NCI-H2029 (cell line): ENCODE measurements at regions not wholly inside any gene's neighbourhood (a gene's known extent, or its start where the extent isn't known, plus 50 kb on each side); places are given as distances from the start of the nearest gene placed in this dataset.
"Not testable (repeated sequence)": the region's sequence is repeated elsewhere in the genome, so short reads cannot be mapped to it uniquely, and the experiment has no call there.

Experiments used
- DNase-seq: peaks from one replicate; lab custom pipeline; 2025; lab: John Stamatoyannopoulos, UW

DNA sequence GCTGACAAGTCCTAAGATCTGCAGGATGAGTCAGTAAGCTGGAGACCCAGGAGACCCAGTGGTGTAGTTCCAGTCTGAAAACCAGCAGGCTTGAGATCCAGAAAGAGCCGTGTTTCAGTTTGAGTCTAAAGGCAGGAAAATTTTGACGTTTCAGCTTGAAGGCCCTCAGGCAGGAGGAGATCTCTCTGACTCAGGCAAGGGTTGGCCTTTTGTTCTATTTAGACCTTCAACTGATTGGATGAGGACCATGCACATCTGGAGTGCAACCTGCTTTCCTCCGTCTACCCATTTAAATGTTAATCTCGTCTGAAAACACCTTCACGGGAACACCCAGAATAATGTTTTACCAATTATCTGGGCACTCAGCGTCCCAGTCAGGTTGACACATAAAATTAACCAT, 69.5 kb downstream of the NPIPA7 start:
- not testable (repeated sequence) for DNase-seq

GRCh38 chr16:16449712-16450237, 70.8 kb downstream of the NPIPA7 start:
- not testable (repeated sequence) for DNase-seq

- DNase-seq, result not testable (repeated sequence)
These were observed 72.9 kb downstream of the NPIPA7 start for GRCh38 chr16:16451721-16452410.

DNA sequence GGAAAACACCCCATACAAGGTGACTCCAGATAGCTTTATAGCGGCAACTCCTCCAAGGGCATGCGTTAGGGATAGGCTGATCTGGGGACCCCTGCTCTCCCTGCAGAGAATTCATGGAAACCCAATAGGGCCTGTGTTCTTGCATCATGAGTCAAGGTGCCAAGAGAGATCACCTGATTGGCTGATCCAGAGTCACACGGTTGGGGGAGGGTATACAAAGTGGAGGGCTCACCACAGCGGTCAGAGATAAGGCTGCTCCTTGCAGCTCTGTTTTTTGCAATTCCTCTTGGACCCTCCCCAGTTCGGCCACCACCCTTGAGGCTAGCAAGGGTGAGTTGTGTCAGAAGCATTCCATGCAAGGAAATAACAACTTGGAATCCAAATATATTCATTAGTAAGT, 79.6 kb downstream of the NPIPA7 start:
- DNase-seq, result not testable (repeated sequence)

DNA sequence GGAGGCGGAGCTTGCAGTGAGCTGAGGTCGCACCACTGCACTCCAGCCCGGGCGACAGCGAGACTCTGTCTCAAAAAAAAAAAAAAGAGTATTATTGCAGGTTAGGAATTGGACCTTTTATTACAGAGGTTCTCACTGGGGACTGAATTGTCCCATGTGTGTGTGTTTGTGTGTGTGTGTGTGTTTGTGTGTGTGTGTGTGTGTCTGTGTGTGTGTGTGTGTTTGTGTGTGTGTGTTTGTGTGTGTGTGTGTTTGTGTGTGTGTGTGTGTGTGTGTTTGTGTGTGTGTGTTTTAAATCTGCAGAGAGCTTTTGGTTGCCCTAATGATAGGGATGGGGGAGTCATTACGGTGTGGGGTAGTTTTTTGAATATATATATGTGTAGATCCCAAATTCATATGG, 84.9 kb downstream of the NPIPA7 start:
- DNase-seq, result not testable (repeated sequence)

- DNase-seq, result not testable (repeated sequence)
These were observed 110.0 kb downstream of the NPIPA7 start for GRCh38 chr16:16488919-16489318.

DNA sequence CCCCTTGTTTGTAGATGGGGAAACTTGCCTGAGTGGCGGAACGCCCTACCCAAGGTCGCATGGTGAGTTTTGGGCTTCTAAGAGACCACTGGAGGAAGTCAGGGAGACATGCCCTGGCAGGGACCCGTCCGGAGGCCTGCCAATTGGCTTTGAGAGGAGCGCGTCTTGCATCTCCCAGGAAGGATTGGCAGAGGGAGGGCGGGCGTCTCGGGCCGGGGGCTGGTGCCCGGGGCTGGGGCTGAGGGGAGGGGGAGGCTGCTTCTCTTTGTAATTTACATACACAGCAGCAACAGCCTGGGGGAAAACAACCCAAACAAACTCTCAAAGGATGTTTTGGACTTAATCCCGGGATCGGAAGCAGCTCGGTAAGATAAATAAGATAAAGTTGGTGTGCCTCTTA, 110.5 kb downstream of the NPIPA7 start:
- not testable (repeated sequence) for DNase-seq

GRCh38 chr16:16494114-16494513, 115.2 kb downstream of the NPIPA7 start:
- not testable (repeated sequence) for DNase-seq

- not testable (repeated sequence) for DNase-seq
These were observed 116.1 kb downstream of the NPIPA7 start for GRCh38 chr16:16494998-16495397.

DNA sequence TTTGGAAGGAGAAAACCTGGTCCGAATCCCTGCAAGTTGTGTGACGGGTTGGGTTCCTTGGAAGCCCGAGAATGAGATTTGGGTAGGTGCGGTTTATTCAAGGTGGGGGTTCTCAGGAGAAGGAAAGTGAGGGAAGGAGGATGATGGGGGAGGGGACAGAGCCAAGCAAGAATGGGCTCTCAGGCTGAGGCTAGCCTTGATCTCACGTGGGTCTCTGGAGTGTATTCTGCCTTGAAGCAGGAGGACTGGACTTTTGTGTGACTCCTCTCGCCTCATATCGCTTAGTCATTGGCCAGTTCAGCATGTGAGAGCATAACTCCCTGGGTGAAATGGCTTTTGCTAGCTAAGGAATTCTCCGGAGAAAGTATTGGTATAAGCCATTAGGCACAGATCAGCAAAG, 120.9 kb downstream of the NPIPA7 start:
- DNase-seq, result not testable (repeated sequence)

DNA sequence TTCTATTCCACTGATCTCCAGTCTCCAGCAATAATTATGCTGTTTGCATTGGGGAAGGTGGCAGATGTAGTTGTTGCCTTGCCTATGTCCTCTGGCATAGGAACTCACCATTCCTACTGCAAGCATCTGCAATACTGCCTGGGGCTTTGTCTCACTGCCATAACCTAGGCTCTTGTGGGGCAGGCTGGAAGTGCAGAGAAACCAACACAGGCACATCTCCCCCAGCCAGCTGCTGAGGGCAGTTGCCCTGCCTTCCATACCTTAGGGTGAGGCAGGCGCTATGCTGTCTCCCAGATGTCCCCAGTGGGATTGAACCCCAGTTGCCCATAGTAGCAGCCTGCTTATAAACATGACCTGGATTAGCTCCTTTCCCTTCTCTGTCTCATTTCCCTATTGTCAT, 128.1 kb downstream of the NPIPA7 start:
- DNase-seq, result not testable (repeated sequence)

DNA sequence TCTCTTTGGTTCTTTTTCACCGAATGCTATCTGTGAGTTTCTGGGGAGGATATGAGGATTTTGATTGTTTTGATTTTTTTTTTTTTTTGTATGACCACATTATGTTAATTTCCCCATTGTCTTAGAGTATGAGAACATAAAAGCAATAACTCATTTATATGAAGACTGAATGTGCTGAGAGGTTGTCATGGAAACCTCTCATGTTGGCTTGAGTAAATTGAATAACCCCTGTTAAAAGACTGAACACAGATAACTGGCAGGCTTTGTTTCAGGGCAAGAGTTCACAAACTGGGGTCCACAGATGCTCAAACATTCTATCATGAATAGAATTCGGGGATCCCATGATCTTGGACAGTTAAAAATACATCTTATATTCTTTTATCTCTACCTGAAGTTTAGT, 129.4 kb downstream of the NPIPA7 start:
- not testable (repeated sequence) for DNase-seq

- DNase-seq, result not testable (repeated sequence)
These were observed 140.5 kb downstream of the NPIPA7 start for GRCh38 chr16:16519395-16519794.

- not testable (repeated sequence) for DNase-seq
These were observed 142.5 kb downstream of the NPIPA7 start for GRCh38 chr16:16521239-16522002.

DNA sequence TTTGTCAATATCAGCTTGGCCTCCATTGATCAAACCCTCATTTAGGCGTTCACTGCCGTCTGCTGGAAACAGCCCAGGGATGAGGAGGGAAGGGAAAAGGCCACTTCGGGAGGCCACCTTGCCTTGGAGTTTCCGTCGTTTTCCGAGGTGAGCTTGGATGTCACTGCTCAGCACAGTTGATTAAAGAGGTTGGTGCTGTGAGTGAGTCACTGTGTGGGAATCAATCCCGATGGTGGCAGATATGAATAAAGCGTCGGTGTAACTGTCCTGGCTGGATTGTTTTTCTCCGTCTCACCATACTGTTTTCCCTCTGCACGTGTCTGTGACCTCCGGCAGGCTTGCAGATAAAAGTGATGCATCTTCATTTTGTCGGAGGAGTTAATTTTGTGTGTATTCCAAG, 148.1 kb downstream of the NPIPA7 start:
- not testable (repeated sequence) for DNase-seq

DNA sequence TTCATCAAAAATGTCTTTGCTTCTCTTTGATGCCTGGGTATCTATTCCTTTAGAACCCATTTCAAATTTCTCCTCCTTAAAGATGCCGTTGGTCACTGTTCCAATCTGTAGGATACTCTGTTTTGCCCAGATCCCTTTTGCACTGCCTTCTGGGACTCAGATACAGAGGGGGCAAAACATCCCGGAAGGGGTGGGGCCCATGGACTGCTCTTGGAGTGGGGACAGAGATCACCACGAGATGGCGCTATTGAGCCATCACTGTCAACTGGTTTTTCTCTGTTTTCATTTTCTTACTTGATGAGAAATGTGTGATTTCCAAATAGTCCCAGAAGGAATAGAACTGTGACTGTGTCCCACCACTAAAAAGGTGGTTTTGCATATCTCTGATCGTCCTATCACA, 151.8 kb downstream of the NPIPA7 start:
- DNase-seq, result not testable (repeated sequence)

- not testable (repeated sequence) for DNase-seq
These were observed 156.6 kb downstream of the NPIPA7 start for GRCh38 chr16:16535565-16535964.

DNA sequence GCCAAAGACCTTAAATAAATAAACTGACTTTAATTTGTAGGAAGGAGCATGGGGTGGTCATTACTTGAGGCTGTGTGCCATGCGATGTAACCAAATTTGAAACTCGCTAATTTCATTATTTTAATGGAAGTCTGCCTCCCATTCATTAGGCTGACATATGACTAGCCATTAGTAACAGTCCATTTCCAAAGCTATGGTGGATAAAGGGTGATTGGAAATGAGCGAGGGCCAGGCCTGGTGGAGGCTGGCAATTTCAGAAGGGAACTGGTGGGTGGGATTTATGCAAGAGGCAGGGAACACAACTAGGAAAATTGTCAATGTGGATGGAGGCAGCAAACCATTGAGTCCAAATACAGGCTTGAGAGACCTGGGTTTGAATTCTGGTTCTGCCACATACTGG, 157.2 kb downstream of the NPIPA7 start:
- DNase-seq, result not testable (repeated sequence)

DNA sequence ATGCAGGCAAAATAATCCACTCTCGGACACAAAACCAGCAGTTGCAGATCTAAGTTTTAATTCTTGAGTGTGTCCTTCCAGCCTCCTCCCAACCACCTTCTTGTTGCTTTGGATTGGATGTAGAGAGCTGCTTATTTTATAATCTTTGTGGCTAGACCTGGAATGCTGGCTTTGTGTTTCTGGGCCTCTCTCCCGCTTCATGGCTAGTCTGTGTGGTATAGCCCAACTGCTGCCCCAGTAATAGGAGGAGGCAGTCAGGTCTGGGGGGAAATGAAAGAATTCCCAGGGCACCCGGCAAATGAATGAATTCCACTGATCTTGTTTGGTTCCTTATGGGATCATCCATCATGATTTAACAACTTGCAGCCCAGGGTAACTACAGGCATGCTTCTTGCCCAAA, 170.8 kb downstream of the NPIPA7 start:
- not testable (repeated sequence) for DNase-seq

DNA sequence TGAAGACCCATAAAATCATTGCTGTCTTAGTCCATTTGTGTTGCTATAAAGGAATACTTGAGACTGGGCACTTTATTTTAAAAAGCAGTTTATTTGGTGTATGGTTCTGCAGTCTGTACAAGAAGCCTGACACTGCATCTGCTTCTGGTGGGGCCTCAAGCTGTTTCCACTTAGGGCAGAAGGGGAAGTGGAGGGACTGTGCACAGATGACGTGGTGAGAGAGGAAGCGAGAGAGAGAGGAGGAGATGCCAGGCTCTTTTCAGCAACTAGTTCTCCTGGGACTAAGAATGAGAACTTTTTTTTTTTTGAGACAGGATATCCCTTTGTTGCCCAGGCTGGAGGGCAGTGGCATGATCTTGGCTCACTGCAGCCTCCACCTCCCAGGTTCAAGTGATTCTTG, 171.9 kb downstream of the NPIPA7 start:
- not testable (repeated sequence) for DNase-seq

- not testable (repeated sequence) for DNase-seq
These were observed 173.9 kb downstream of the NPIPA7 start for GRCh38 chr16:16552819-16553340.

- not testable (repeated sequence) for DNase-seq
These were observed 180.3 kb downstream of the NPIPA7 start for GRCh38 chr16:16559179-16559740.
